H9 (cell line): ENCODE measurements at regions not wholly inside any gene's neighbourhood (a gene's known extent, or its start where the extent isn't known, plus 50 kb on each side); places are given as distances from the start of the nearest gene placed in this dataset.

Experiments used
- DNase-seq: peaks from one replicate; pipeline ENCODE4 v3.0.0-alpha.2; 2017
- H2AFZ ChIP-seq: one replicate; pipeline ENCODE4 v1.6.1; 2013; ENCODE audit warnings: mild to moderate bottlenecking, low read length, control low read depth, moderate library complexity
- H2AK5ac ChIP-seq: 2 replicates; pipeline ENCODE4 v1.6.1; 2013; ENCODE audit warnings: low read length, control low read depth, mixed read lengths; ENCODE audit not compliant: insufficient read length
- H2BK120ac ChIP-seq: one replicate; pipeline ENCODE4 v1.6.1; 2013; ENCODE audit warnings: low read depth, mild to moderate bottlenecking, low read length, control low read depth, inconsistent platforms; ENCODE audit not compliant: poor library complexity, severe bottlenecking
- H2BK12ac ChIP-seq: 2 replicates; pipeline ENCODE4 v1.6.1; 2013; ENCODE audit warnings: low read length, control low read depth, mixed read lengths, low read depth; ENCODE audit not compliant: insufficient read length
- H2BK15ac ChIP-seq: 2 replicates; pipeline ENCODE4 v1.6.1; 2013; ENCODE audit warnings: low read depth, low read length, control low read depth
- H2BK20ac ChIP-seq: one replicate; pipeline ENCODE4 v1.6.1; 2013; ENCODE audit warnings: low read depth, mild to moderate bottlenecking, low read length, control low read depth, inconsistent platforms; ENCODE audit not compliant: poor library complexity, severe bottlenecking
- H2BK5ac ChIP-seq: 2 replicates; pipeline ENCODE4 v1.6.1; 2013; ENCODE audit warnings: low read length, control low read depth, mixed read lengths; ENCODE audit not compliant: insufficient read length
- H3K14ac ChIP-seq: 2 replicates; pipeline ENCODE4 v1.6.1; 2013; ENCODE audit warnings: low read length, control low read depth; ENCODE audit not compliant: insufficient read depth
- H3K18ac ChIP-seq: 2 replicates; pipeline ENCODE4 v1.6.1; 2013; ENCODE audit warnings: low read depth, mild to moderate bottlenecking, mixed read lengths, low read length, control low read depth; ENCODE audit not compliant: insufficient read length
- H3K23ac ChIP-seq: 2 replicates; pipeline ENCODE4 v1.6.1; 2013; ENCODE audit warnings: low read length, control low read depth, mixed read lengths, low read depth; ENCODE audit not compliant: insufficient read length
- H3K23me2 ChIP-seq: 2 replicates; pipeline ENCODE4 v1.6.1; 2013; ENCODE audit warnings: low read depth, mild to moderate bottlenecking, mixed read lengths, low read length, control low read depth; ENCODE audit not compliant: insufficient read length, poor library complexity, severe bottlenecking
- H3K27ac ChIP-seq: 2 replicates; pipeline ENCODE4 v1.5.1; 2013; ENCODE audit warnings: low read length, control low read depth, mixed read lengths, low read depth; ENCODE audit not compliant: insufficient read length
- H3K27me3 ChIP-seq: 2 replicates; pipeline ENCODE4 v1.6.1; 2013; ENCODE audit warnings: low read length, control low read depth, inconsistent platforms; ENCODE audit not compliant: insufficient read depth
- H3K4ac ChIP-seq: 2 replicates; pipeline ENCODE4 v1.6.1; 2013; ENCODE audit warnings: low read depth, mild to moderate bottlenecking, control low read depth, inconsistent platforms, low read length, moderate library complexity
- H3K4me1 ChIP-seq: 2 replicates; pipeline ENCODE4 v1.6.1; 2013; ENCODE audit warnings: low read length, control low read depth, inconsistent platforms; ENCODE audit not compliant: insufficient read depth
- H3K4me2 ChIP-seq: 2 replicates; pipeline ENCODE4 v1.6.1; 2013; ENCODE audit warnings: low read length, control low read depth, mixed read lengths; ENCODE audit not compliant: insufficient read length, insufficient read depth
- H3K56ac ChIP-seq: 2 replicates; pipeline ENCODE4 v1.6.1; 2013; ENCODE audit warnings: low read depth, mild to moderate bottlenecking, mixed read lengths, low read length, control low read depth; ENCODE audit not compliant: insufficient read length
- H3K79me1 ChIP-seq: 2 replicates; pipeline ENCODE4 v1.6.1; 2013; ENCODE audit warnings: low read depth, mild to moderate bottlenecking, moderate library complexity, low read length, control low read depth, inconsistent platforms; ENCODE audit not compliant: insufficient read depth, poor library complexity, severe bottlenecking
- H3K79me2 ChIP-seq: 2 replicates; pipeline ENCODE4 v1.6.1; 2013; ENCODE audit warnings: low read length, control low read depth, inconsistent platforms; ENCODE audit not compliant: insufficient read depth
- H3K9ac ChIP-seq: 2 replicates; pipeline ENCODE4 v1.6.1; 2013; ENCODE audit warnings: low read length, control low read depth, mixed read lengths; ENCODE audit not compliant: insufficient read length; ENCODE audit errors: extremely low read depth
- H3K9me3 ChIP-seq: one replicate; pipeline ENCODE4 v1.6.1; 2013; ENCODE audit warnings: low read depth, low read length, inconsistent platforms; ENCODE audit not compliant: control insufficient read depth
- H3T11ph ChIP-seq: one replicate; pipeline ENCODE4 v1.6.1; 2013; ENCODE audit warnings: mild to moderate bottlenecking, low read length, control low read depth, inconsistent platforms
- H4K20me1 ChIP-seq: one replicate; pipeline ENCODE4 v1.6.1; 2013; ENCODE audit not compliant: control insufficient read depth, insufficient read length, insufficient read depth
- H4K5ac ChIP-seq: 2 replicates; pipeline ENCODE4 v1.6.1; 2013; ENCODE audit warnings: low read depth, mild to moderate bottlenecking, mixed read lengths, low read length, control low read depth; ENCODE audit not compliant: insufficient read length
- H4K8ac ChIP-seq: replicated peaks from 2 replicates; pipeline ENCODE4 v1.6.1; 2013; ENCODE audit warnings: low read length, control low read depth, mixed read lengths, low read depth; ENCODE audit not compliant: insufficient read length
- H4K91ac ChIP-seq: 2 replicates; pipeline ENCODE4 v1.6.1; 2013; ENCODE audit warnings: low read depth, mild to moderate bottlenecking, moderate library complexity, mixed read lengths, low read length, control low read depth; ENCODE audit not compliant: insufficient read length
- H3K27ac Mint-ChIP-seq, 3 experiments: 2 replicates in 2 of 3; 3 replicates in 1 of 3; pipeline ENCODE4 v1.8.0; 2020 to 2021; ENCODE audit warnings: mixed read lengths in 3 of 3, mild to moderate bottlenecking in 1 of 3, moderate library complexity in 1 of 3
- H3K27me3 Mint-ChIP-seq: 2 replicates; pipeline ENCODE4 v1.8.0; 2021; ENCODE audit warnings: low read depth, mild to moderate bottlenecking, moderate library complexity, mixed read lengths
- H3K36me3 Mint-ChIP-seq, 3 experiments: 2 replicates in 2 of 3; 3 replicates in 1 of 3; pipeline ENCODE4 v1.8.0; 2020 to 2021; ENCODE audit warnings: low read depth in 3 of 3, mixed read lengths in 3 of 3; ENCODE audit not compliant: insufficient read depth in 1 of 3
- H3K4me1 Mint-ChIP-seq, 2 experiments: 2 replicates each; pipeline ENCODE4 v1.8.0; 2020; ENCODE audit warnings: mixed read lengths in 2 of 2
- H3K4me3 Mint-ChIP-seq, 2 experiments: 2 replicates in 1 of 2; 3 replicates in 1 of 2; pipeline ENCODE4 v1.8.0; 2020 to 2021; ENCODE audit warnings: mild to moderate bottlenecking in 2 of 2, mixed read lengths in 2 of 2, moderate library complexity in 1 of 2
- H3K9me3 Mint-ChIP-seq, 2 experiments: 2 replicates in 1 of 2; 3 replicates in 1 of 2; pipeline ENCODE4 v1.8.0; 2020; ENCODE audit warnings: mild to moderate bottlenecking in 2 of 2, mixed read lengths in 2 of 2, moderate library complexity in 1 of 2
- CTCF ChIP-seq: fragments of 200-600 bp; sonication (generic); conservative IDR thresholded peaks from 3 replicates; pipeline ENCODE4 v1.8.0; 2021; ENCODE audit warnings: antibody characterized with exemption, mild to moderate bottlenecking
- whole genome bisulfite sequencing: extraction: QIAGEN DNeasy Blood & Tissue Kit; methylation state at CpG from one replicate; pipeline ENCODE4 v1.1.7; 2013; ENCODE audit warnings: missing lambda C conversion rate, low lambda C conversion rate, mixed read lengths; ENCODE audit not compliant: insufficient read length; ENCODE audit errors: extremely low coverage; 5-methylcytosine and 5-hydroxymethylcytosine counted together

- no peaks in the 10 kb centered on the region for H3K4me1 ChIP-seq
- no peaks in the 10 kb centered on the region for H3K23me2 ChIP-seq
- no peak overlapping the region for H2AFZ ChIP-seq
- WGBS, result no CpG with 5 or more reads among the region's 2 CpGs
- H2AK5ac ChIP-seq, result no peak overlapping the region
- H4K20me1 ChIP-seq, result no peaks in the 10 kb centered on the region
- no peak overlapping the region for H3K9ac ChIP-seq
- H3K27ac Mint-ChIP-seq, result no peak overlapping the region
- no peak overlapping the region for H2BK15ac ChIP-seq
- no peaks in the 10 kb centered on the region for H3K79me2 ChIP-seq
- no peak for TF ChIP-seq CTCF
- H3K56ac ChIP-seq, result no peak overlapping the region
- no peaks in the 10 kb centered on the region for H3K79me1 ChIP-seq
- no peak overlapping the region for H3K4me3 Mint-ChIP-seq
- no peaks in the 10 kb centered on the region for H3K4me1 Mint-ChIP-seq
- no peak overlapping the region for H3K4me2 ChIP-seq
- no peaks in the 10 kb centered on the region for H3K27me3 ChIP-seq
- no peaks in the 10 kb centered on the region for H3K27me3 Mint-ChIP-seq
- H2BK5ac ChIP-seq, result no peak overlapping the region
- H3K18ac ChIP-seq, result no peak overlapping the region
- H2BK120ac ChIP-seq, result no peak overlapping the region
- H3K9me3 ChIP-seq, result no peaks in the 10 kb centered on the region
- H3K36me3 Mint-ChIP-seq, result no peaks in the 10 kb centered on the region
- H3K27ac ChIP-seq, result no peak overlapping the region
- H3K23ac ChIP-seq, result no peak overlapping the region
- no peak overlapping the region for H4K5ac ChIP-seq
- H4K91ac ChIP-seq, result no peak overlapping the region
- no peak overlapping the region for H3K4ac ChIP-seq
- no peak overlapping the region for H3T11ph ChIP-seq
- H3K9me3 Mint-ChIP-seq, result peaks cover 0 to 3% of the 10 kb centered on the region in 2 experiments; a peak in 1 of 5 replicates
- H3K14ac ChIP-seq, result no peak overlapping the region
- no peak overlapping the region for H4K8ac ChIP-seq
- no peak overlapping the region for H2BK12ac ChIP-seq
- no peak overlapping the region for H2BK20ac ChIP-seq
- no peak for DNase-seq
Observed at GRCh38 chr15:38920966-38921365, 356.4 kb upstream of the RASGRP1 start.
